ENCODE measurements at regions not wholly inside any gene's neighbourhood (a gene's known extent, or its start where the extent isn't known, plus 50 kb on each side); places are given as distances from the start of the nearest gene placed in this dataset.

- TF ChIP-seq CTCF (IDR thresholded peaks at IDR 0.05; ENCODE audit: control insufficient read depth, insufficient read depth, low read depth, low read length, missing control alignments) = no peak
- H3K4me3 ChIP-seq (ENCODE audit: control insufficient read depth, low read depth, low read length) = no peak overlapping the region
- DNase-seq (ENCODE audit: low read depth) = no peak
These were observed 575.7 kb downstream of the SPOCK3 start for GRCh38 chr4:166658585-166658984.

DNA sequence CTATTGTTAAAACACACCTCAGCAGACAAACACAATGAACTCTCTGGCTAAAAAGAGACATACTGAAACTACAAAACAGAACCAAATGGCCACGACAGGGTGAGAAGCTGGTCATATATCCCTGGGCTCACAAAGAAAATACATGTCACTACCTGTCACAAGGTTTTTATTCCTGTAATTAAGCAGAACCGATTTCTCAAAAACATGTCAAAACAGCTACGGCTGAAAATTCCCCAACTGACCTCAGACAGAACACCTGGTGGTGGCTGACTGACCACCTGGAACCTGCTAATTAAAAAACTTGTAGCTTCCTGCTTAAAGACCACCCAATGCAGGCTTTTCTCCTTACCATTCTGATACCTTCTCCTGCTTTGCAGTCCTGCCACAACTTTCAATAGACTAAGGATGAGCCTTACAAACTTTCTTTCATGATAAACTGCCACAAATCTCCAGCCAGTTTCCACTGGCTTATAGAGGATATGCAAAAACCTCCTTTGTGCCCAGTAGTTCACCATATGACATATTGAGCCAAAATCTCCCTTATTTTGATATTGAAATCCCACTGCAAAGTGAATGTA is 571.9 kb downstream of the SPOCK3 start:
- no peak for DNase-seq (ENCODE audit: low read depth)
- no peak overlapping the region for H3K4me3 ChIP-seq (ENCODE audit: control insufficient read depth, low read depth, low read length)
- no peak for TF ChIP-seq CTCF (IDR thresholded peaks at IDR 0.05; ENCODE audit: control insufficient read depth, insufficient read depth, low read depth, low read length, missing control alignments)

DNA sequence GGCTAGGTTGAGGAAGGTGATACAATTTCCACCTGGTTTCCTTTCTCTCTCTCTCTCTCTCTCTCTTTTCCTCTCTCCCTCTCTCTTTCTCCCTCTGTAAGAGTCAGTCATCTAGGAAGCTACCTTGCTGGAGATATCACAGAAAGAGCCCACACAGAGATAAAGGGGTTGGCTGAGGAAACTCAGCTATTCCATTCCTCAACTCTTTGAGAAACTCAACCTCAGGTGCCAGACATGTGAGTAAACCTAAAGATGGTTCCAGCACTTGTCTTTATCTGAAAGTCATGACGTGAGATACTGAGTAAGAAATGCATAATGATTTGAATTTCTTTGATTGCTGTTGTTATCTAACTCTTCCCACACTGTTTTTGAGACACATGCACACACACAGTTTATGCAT is 564.0 kb downstream of the SPOCK3 start:
- no peak for DNase-seq (ENCODE audit: low read depth)
- no peak overlapping the region for H3K4me3 ChIP-seq (ENCODE audit: control insufficient read depth, low read depth, low read length)
- no peak for TF ChIP-seq CTCF (IDR thresholded peaks at IDR 0.05; ENCODE audit: control insufficient read depth, insufficient read depth, low read depth, low read length, missing control alignments)

GRCh38 chr4:166673911-166674310 is 560.4 kb downstream of the SPOCK3 start:
- TF ChIP-seq CTCF (IDR thresholded peaks at IDR 0.05; ENCODE audit: control insufficient read depth, insufficient read depth, low read depth, low read length, missing control alignments) = no peak
- DNase-seq (ENCODE audit: low read depth) = no peak
- H3K4me3 ChIP-seq (ENCODE audit: control insufficient read depth, low read depth, low read length) = no peak overlapping the region

- DNase-seq (ENCODE audit: low read depth) = no peak
- no peak for TF ChIP-seq CTCF (IDR thresholded peaks at IDR 0.05; ENCODE audit: control insufficient read depth, insufficient read depth, low read depth, low read length, missing control alignments)
- no peak overlapping the region for H3K4me3 ChIP-seq (ENCODE audit: control insufficient read depth, low read depth, low read length)
These were observed 558.9 kb downstream of the SPOCK3 start for GRCh38 chr4:166675411-166675810.

DNA sequence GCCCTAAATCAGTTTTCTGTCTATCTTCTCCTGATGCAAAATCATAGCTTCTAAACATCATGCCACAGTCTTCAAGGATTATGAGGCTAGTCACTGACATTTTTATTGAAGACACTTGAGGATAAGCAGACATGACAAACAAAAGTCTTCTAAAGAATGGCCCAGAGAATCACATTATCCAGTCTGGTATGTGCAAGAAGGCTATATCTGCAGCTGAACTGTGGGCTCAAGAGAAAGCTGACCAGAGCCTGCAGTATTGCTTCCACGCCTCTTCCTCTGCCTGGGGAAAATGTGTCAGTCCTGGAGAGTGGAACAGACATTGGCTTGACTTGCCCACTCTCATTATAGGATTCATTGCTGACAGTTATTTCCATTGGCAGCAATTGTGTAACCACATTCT is 553.5 kb downstream of the SPOCK3 start:
- no peak for TF ChIP-seq CTCF (IDR thresholded peaks at IDR 0.05; ENCODE audit: control insufficient read depth, insufficient read depth, low read depth, low read length, missing control alignments)
- DNase-seq (ENCODE audit: low read depth) = no peak
- no peak overlapping the region for H3K4me3 ChIP-seq (ENCODE audit: control insufficient read depth, low read depth, low read length)

- no peak overlapping the region for H3K4me3 ChIP-seq (ENCODE audit: control insufficient read depth, low read depth, low read length)
- no peak for DNase-seq (ENCODE audit: low read depth)
- TF ChIP-seq CTCF (IDR thresholded peaks at IDR 0.05; ENCODE audit: control insufficient read depth, insufficient read depth, low read depth, low read length, missing control alignments) = no peak
These were observed 552.1 kb downstream of the SPOCK3 start for GRCh38 chr4:166682200-166682599.
